OCI-LY1 (cell line): ENCODE measurements at regions not wholly inside any gene's neighbourhood (a gene's known extent, or its start where the extent isn't known, plus 50 kb on each side); places are given as distances from the start of the nearest gene placed in this dataset.

Experiments used
- H2AFZ ChIP-seq: fragments of 200-600 bp; sonication (generic), shearing (Covaris generic); 2 replicates; pipeline ENCODE4 v1.6.0; 2014; ENCODE audit warnings: antibody characterized with exemption, mild to moderate bottlenecking, low read length
- H3F3A ChIP-seq: fragments of 200-600 bp; sonication (generic), shearing (Covaris generic); 2 replicates; pipeline ENCODE4 v1.6.0; 2014; ENCODE audit warnings: mild to moderate bottlenecking, antibody characterized with exemption, low read length, moderate library complexity; ENCODE audit not compliant: insufficient read depth
- H3K27ac ChIP-seq: fragments of 200-600 bp; sonication (generic); 2 replicates; pipeline ENCODE4 v1.5.1; 2014; ENCODE audit warnings: low read length, mixed run types, mild to moderate bottlenecking, low read depth; ENCODE audit not compliant: poor library complexity, severe bottlenecking
- H3K27me3 ChIP-seq: fragments of 200-600 bp; sonication (generic); 2 replicates; pipeline ENCODE4 v1.6.0; 2014; ENCODE audit warnings: antibody characterized with exemption, mild to moderate bottlenecking, low read length, moderate library complexity; ENCODE audit not compliant: insufficient read depth
- H3K36me3 ChIP-seq: fragments of 200-600 bp; sonication (generic); 2 replicates; pipeline ENCODE4 v1.6.1; 2014; ENCODE audit warnings: mild to moderate bottlenecking, antibody characterized with exemption, low read length, moderate library complexity, mixed read lengths; ENCODE audit not compliant: insufficient read depth
- H3K4me1 ChIP-seq: fragments of 200-600 bp; sonication (generic); 2 replicates; pipeline ENCODE4 v1.5.1; 2014; ENCODE audit warnings: mild to moderate bottlenecking, low read length, moderate library complexity; ENCODE audit not compliant: insufficient read depth, severe bottlenecking
- H3K4me2 ChIP-seq: fragments of 200-600 bp; sonication (generic), shearing (Covaris generic); 2 replicates; pipeline ENCODE4 v1.6.1; 2014; ENCODE audit warnings: low read length
- H3K4me3 ChIP-seq: fragments of 200-600 bp; sonication (generic); 2 replicates; pipeline ENCODE4 v1.5.1; 2014; ENCODE audit warnings: low read length, low read depth, mild to moderate bottlenecking, mixed read lengths; ENCODE audit not compliant: poor library complexity, severe bottlenecking
- H3K79me2 ChIP-seq: fragments of 200-600 bp; shearing (Covaris generic); 2 replicates; pipeline ENCODE4 v1.6.1; 2016; ENCODE audit warnings: mixed run types, low read length, mixed read lengths; ENCODE audit not compliant: insufficient read depth
- H3K9ac ChIP-seq: fragments of 200-600 bp; sonication (generic), shearing (Covaris generic); 2 replicates; pipeline ENCODE4 v1.6.1; 2014; ENCODE audit warnings: mild to moderate bottlenecking, low read length, mixed read lengths
- H3K9me2 ChIP-seq: fragments of 200-600 bp; sonication (generic), shearing (Covaris generic); 2 replicates; pipeline ENCODE4 v1.6.1; 2014; ENCODE audit warnings: low read depth, mild to moderate bottlenecking, low read length, mixed read lengths
- H3K9me3 ChIP-seq: fragments of 200-600 bp; shearing (Covaris generic); 2 replicates; pipeline ENCODE4 v1.6.1; 2014; ENCODE audit warnings: low read length, mixed read lengths
- H4K20me1 ChIP-seq: fragments of 200-600 bp; sonication (generic), shearing (Covaris generic); 2 replicates; pipeline ENCODE4 v1.6.0; 2016; ENCODE audit warnings: mild to moderate bottlenecking, low read length; ENCODE audit not compliant: insufficient read depth
- EZH2 ChIP-seq: fragments of 200-600 bp; sonication (generic), shearing (Covaris generic); IDR thresholded peaks from 2 replicates; pipeline ENCODE4 v1.8.0; 2017; ENCODE audit warnings: borderline replicate concordance, mixed run types, mild to moderate bottlenecking, antibody characterized with exemption, low read length, moderate library complexity, mixed read lengths
- TF ChIP-seq, protein P1 (sequence below): fragments of 200-600 bp; sonication (generic), shearing (Covaris generic); IDR thresholded peaks from 2 replicates; pipeline ENCODE4 v1.5.1; 2017; ENCODE audit warnings: mild to moderate bottlenecking, antibody characterized with exemption, low read length, moderate library complexity, mixed read lengths

DNA sequence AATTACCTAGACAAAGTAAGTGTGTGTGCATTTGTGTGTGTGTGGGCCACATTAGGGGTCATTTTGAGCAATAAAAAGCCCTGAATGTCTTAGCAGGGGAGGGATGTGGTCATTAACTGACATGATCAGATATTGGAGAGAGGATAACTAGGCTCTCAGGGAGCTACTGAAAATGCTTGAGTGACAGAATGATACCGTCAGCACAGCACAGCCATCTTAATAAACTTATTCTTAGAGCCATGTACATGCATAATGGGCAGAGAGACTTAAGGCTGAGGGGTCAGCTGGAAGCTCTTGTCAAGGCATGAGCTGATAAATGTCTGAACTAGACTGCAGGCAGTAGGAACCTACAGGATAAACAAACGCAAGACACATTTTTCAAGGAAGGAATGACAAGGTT, 239.1 kb upstream of the NCAM1 start:
- Histone ChIP-seq H3K9me3 (no peaks in the 10 kb centered on the region), H2AFZ (no peak overlapping the region), H3K27me3 (no peaks in the 10 kb centered on the region), H3K27ac (no peak overlapping the region), H3K4me2 (no peak overlapping the region), H3K4me3 (no peak overlapping the region), H3K9me2 (no peaks in the 10 kb centered on the region), H3K36me3 (no peaks in the 10 kb centered on the region), H3K4me1 (no peaks in the 10 kb centered on the region), H3K9ac (no peak overlapping the region), H4K20me1 (no peaks in the 10 kb centered on the region), H3K79me2 (no peaks in the 10 kb centered on the region), H3F3A (no peaks in the 10 kb centered on the region)
- TF ChIP-seq EZH2 = no peak
- TF ChIP-seq, protein P1, sequence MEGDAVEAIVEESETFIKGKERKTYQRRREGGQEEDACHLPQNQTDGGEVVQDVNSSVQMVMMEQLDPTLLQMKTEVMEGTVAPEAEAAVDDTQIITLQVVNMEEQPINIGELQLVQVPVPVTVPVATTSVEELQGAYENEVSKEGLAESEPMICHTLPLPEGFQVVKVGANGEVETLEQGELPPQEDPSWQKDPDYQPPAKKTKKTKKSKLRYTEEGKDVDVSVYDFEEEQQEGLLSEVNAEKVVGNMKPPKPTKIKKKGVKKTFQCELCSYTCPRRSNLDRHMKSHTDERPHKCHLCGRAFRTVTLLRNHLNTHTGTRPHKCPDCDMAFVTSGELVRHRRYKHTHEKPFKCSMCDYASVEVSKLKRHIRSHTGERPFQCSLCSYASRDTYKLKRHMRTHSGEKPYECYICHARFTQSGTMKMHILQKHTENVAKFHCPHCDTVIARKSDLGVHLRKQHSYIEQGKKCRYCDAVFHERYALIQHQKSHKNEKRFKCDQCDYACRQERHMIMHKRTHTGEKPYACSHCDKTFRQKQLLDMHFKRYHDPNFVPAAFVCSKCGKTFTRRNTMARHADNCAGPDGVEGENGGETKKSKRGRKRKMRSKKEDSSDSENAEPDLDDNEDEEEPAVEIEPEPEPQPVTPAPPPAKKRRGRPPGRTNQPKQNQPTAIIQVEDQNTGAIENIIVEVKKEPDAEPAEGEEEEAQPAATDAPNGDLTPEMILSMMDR = no peak

DNA sequence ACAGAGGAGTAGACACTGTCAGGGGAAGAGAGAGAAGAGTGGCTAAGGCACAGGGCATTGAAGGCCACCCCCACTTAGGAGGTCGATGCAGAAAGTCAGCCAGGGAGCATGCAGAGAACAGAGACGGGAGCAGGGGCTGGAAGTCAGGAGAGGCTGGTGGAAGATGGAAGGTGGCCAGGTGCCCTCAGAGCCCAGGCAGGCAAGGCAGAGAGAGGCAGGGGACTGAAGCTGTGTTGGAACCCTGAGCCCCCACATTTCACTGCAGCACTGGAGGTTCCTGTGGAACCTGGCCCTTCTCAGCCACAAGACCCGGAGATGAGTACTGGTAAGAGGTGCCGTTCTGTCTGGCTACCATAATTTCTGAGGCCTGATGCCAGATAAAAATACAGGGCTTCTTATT, 238.3 kb upstream of the NCAM1 start:
- Histone ChIP-seq H3K9me2 (no peaks in the 10 kb centered on the region), H3K36me3 (no peaks in the 10 kb centered on the region), H3K9ac (no peak overlapping the region), H3K79me2 (no peaks in the 10 kb centered on the region), H3K27ac (no peak overlapping the region), H3K4me2 (no peak overlapping the region), H3F3A (no peaks in the 10 kb centered on the region), H3K27me3 (no peaks in the 10 kb centered on the region), H3K4me3 (no peak overlapping the region), H4K20me1 (no peaks in the 10 kb centered on the region), H3K9me3 (no peaks in the 10 kb centered on the region), H3K4me1 (no peaks in the 10 kb centered on the region), H2AFZ (no peak overlapping the region)
- no peak for TF ChIP-seq EZH2
- TF ChIP-seq, protein P1 = no peak

DNA sequence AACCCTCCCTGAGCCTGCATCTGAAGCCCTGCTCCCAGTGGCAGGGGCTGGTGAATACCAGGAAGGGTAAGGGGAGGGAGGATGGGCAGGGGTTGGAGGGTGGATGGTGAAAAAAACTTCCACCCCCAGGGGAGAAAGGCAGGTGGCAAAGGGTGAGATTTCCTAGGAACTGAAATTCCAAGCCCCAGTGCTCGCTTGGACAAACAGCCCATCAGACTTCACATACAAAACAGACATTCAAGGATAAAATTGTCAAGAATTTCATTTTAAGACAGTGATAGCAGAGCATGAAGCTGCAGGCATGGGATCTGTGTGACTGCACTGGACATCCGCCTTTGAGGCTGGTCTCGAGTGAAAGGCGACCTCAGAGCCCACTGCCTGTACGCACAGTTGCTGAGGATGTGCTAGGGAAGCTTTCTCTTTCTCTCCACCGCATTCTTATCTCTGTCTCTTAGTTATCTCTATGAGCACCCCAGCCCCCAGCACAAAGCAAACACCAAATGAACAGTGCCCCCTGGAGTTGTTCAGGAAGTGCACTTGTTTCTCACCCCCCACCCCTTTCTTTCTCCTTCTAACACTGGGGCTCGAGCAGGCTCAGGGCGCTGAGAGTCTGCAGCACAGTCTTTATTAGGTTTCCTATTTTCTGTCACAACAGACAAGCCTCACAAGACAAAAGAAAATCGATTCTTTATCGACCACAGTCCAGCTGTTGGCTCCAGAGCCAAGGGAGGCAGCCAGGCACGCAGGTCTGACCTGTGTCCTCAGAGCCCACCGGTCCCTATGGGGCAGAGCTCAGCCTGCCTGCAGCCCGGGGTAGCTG, 237.3 kb upstream of the NCAM1 start:
- no peaks in the 10 kb centered on the region for H4K20me1 ChIP-seq

More for the DNA sequence above, 237.3 kb upstream of the NCAM1 start:
- Histone ChIP-seq H3K9ac (no peak overlapping the region), H3K27ac (no peak overlapping the region), H3F3A (no peaks in the 10 kb centered on the region), H3K36me3 (no peaks in the 10 kb centered on the region), H2AFZ (no peak overlapping the region), H3K9me2 (no peaks in the 10 kb centered on the region), H3K4me2 (no peak overlapping the region), H3K79me2 (no peaks in the 10 kb centered on the region), H3K27me3 (no peaks in the 10 kb centered on the region; the same call in 1 of the 2 replicates), H3K4me3 (no peak overlapping the region), H3K9me3 (no peaks in the 10 kb centered on the region), H3K4me1 (no peaks in the 10 kb centered on the region)
- TF ChIP-seq, protein P1 = no peak
